Urinary bladder (tissue), 3 donors: ENCODE measurements at regions not wholly inside any gene's neighbourhood (a gene's known extent, or its start where the extent isn't known, plus 50 kb on each side); places are given as distances from the start of the nearest gene placed in this dataset.

ENCODE experiments used
- DNase-seq: peaks from one replicate; pipeline ENCODE4 v3.0.0-alpha.2; 2015; ENCODE audit errors: extremely low spot score
- H3K27ac ChIP-seq: one replicate; pipeline ENCODE4 v1.5.1; 2013; ENCODE audit warnings: low read depth, mild to moderate bottlenecking, moderate library complexity
- H3K36me3 ChIP-seq: one replicate; pipeline ENCODE4 v1.6.1; 2013; ENCODE audit warnings: mild to moderate bottlenecking, moderate library complexity; ENCODE audit not compliant: insufficient read depth
- H3K4me1 ChIP-seq: one replicate; pipeline ENCODE4 v1.6.1; 2013; ENCODE audit warnings: mild to moderate bottlenecking, moderate library complexity; ENCODE audit not compliant: insufficient read depth
- H3K4me3 ChIP-seq: one replicate; pipeline ENCODE4 v1.5.1; 2013; ENCODE audit warnings: low read depth, low read length
- WGBS: extraction: QIAGEN DNeasy Blood & Tissue Kit; methylation state at CpG from one replicate; pipeline ENCODE4 v1.1.7; 2013; 5-methylcytosine and 5-hydroxymethylcytosine counted together
- donor health status: healthy with polysubstance abuse.
- donor health status: healthy.

DNA sequence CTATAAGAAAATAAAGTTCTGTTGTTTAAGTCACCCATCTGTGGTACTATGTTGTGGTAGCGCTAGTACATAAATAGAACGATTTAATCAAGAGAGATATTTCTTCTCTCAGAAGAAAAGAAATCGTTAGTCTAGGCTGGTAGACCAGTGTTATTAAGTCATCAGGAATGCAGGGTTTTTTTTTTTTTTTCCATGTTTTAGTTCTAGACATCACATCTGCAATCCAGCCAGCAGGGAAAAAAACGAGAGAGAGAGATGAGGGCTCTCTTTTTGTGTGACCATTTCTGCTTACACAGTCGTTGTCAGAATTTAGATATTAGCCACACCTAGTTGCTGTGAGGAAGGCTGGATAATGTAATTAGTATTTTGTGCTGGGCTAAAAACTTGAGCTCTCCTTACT, 417.4 kb downstream of the TMA16 start:
- Histone ChIP-seq H3K4me3 (no peak overlapping the region), H3K36me3 (no peaks in the 10 kb centered on the region), H3K27ac (no peak overlapping the region), H3K4me1 (no peaks in the 10 kb centered on the region)
- DNase-seq, result no peak
- 66% methylated on average over 5 of the region's 5 CpGs for WGBS

- 72% methylated on average over 4 of the region's 4 CpGs for WGBS
- no peak for DNase-seq
Measured at GRCh38 chr4:163913571-163913970, 419.1 kb downstream of the TMA16 start.

DNA sequence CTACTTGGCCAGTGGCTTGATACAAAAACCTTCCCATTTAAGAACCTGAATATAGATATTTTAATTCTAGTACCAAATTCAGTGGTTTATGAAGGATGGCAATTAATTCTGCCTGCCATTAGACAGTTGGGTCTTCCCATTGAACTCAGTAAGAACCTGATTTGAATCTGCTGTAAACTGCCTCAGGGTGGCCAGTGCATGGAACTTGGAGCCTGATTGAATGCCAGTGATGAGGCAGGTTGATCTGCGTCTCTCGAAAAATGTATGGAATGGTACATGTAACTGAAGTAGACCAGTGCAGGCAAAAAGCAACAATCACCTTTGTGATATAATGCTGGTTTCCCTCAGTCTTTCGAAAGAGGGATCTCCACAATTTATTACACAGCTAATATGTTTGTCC, 421.4 kb downstream of the TMA16 start:
- H3K36me3 ChIP-seq, result no peaks in the 10 kb centered on the region
- 89% methylated on average over 3 of the region's 3 CpGs for WGBS
- DNase-seq, result no peak
- no peak overlapping the region for H3K4me3 ChIP-seq
- H3K27ac ChIP-seq, result no peak overlapping the region
- no peaks in the 10 kb centered on the region for H3K4me1 ChIP-seq

More at GRCh38 chr4:163913571-163913970, 419.1 kb downstream of the TMA16 start:
- H3K27ac ChIP-seq, result no peak overlapping the region
- no peak overlapping the region for H3K4me3 ChIP-seq
- H3K36me3 ChIP-seq, result no peaks in the 10 kb centered on the region
- H3K4me1 ChIP-seq, result no peaks in the 10 kb centered on the region

GRCh38 chr4:163920426-163920825, 425.9 kb downstream of the TMA16 start:
- no peak for DNase-seq
- H3K4me3 ChIP-seq, result no peak overlapping the region
- no peaks in the 10 kb centered on the region for H3K36me3 ChIP-seq
- no peaks in the 10 kb centered on the region for H3K4me1 ChIP-seq
- no peak overlapping the region for H3K27ac ChIP-seq
- WGBS, result 72% methylated on average over 2 of the region's 2 CpGs

DNA sequence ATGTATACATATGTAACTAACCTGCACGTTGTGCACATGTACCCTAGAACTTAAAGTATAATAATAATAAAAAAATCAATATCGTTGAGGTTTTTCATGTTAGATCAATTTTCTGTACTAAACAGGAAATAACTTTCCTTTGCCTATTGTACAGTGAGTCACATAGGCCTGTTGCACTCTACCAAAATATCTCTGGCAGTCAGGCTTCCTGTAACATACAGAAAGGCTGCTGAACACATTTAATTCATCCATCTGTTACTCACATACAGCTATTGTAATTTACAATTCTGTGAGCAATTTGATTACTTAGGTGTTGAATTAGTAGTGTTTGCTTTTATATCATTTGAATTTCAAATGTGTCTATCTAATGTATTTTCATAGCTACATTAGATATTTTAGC, 427.8 kb downstream of the TMA16 start:
- Histone ChIP-seq H3K4me3 (no peak overlapping the region), H3K4me1 (no peaks in the 10 kb centered on the region), H3K27ac (no peak overlapping the region), H3K36me3 (no peaks in the 10 kb centered on the region)
- WGBS, result 71% methylated on average over 2 of the region's 2 CpGs
- no peak for DNase-seq

DNA sequence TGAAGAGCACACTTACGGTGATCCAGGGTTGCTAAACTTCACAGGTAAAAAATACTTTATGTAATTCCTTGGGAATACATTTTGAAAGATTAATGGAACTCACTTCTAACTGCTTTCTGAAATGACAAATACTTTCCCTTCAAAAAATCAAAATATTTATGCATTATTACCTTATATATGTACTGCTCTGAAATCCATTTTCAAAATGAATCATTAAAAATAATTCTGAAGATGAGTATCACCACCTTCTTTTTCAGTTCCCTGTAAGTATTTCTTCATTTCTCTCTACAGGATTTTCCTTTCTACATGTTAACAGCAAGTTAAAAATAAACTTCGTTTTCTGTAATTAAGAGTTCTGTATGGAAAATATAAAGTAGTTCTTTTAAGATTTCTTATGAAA, 428.6 kb downstream of the TMA16 start:
- Histone ChIP-seq H3K36me3 (no peaks in the 10 kb centered on the region), H3K4me1 (no peaks in the 10 kb centered on the region), H3K27ac (no peak overlapping the region), H3K4me3 (no peak overlapping the region)
- 78% methylated on average over 2 of the region's 2 CpGs for WGBS
- DNase-seq, result no peak

DNA sequence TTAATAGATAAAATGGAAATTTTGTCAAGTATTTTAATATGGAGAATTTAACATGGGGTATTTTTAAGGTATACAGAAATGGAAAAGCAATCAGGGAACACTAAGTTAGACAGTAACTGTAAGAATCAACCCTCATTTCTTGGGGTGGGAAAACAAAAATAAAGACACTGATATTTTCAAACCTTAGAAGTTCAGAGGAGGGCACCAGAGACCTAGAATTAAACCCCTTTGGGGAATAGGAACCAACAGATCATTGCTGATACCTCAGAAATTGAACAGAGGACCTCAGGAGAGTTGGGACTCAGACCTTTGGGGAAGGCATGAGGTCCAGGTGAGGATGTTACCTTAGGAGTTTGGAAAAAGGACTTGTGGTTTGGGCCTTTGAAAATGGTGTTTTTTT, 435.6 kb downstream of the TMA16 start:
- Histone ChIP-seq H3K4me1 (no peaks in the 10 kb centered on the region), H3K4me3 (no peak overlapping the region), H3K36me3 (no peaks in the 10 kb centered on the region), H3K27ac (no peak overlapping the region)
- DNase-seq, result no peak

DNA sequence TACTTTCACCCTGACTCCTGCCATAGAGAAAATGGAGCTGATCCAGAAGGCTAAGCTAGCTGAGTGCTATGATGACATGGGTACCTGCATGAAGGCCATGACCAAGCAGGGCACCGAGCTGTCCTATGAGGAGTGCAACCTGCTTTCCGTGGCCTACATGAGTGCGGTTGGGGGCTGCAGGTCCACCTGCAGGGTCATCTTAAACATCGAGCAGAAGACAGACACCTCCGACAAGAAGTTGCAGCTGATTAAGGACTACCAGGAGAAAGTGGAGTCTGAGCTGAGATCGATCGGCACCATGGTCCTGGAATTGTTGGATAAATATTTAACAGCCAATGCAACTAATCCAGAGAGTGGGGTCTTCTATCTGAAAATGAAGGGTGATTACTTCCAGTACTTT, 438.0 kb downstream of the TMA16 start:
- WGBS, result 93% methylated on average over 7 of the region's 7 CpGs
- Histone ChIP-seq H3K27ac (no peak overlapping the region), H3K36me3 (no peaks in the 10 kb centered on the region), H3K4me1 (no peaks in the 10 kb centered on the region), H3K4me3 (no peak overlapping the region)
- no peak for DNase-seq

GRCh38 chr4:163939597-163939996, 445.1 kb downstream of the TMA16 start:
- no peak overlapping the region for H3K27ac ChIP-seq
- no peaks in the 10 kb centered on the region for H3K36me3 ChIP-seq
- 88% methylated on average over 1 of the region's 1 CpG for WGBS
- H3K4me1 ChIP-seq, result no peaks in the 10 kb centered on the region
- DNase-seq, result no peak
- no peak overlapping the region for H3K4me3 ChIP-seq

GRCh38 chr4:163941221-163941905, 446.9 kb downstream of the TMA16 start:
- Histone ChIP-seq H3K4me1 (no peaks in the 10 kb centered on the region), H3K36me3 (no peaks in the 10 kb centered on the region), H3K27ac (no peak overlapping the region), H3K4me3 (no peak overlapping the region)
- no peak for DNase-seq
- WGBS, result 41% methylated on average over 7 of the region's 7 CpGs

GRCh38 chr4:163948920-163949455, 454.5 kb downstream of the TMA16 start:
- Histone ChIP-seq H3K4me3 (no peak overlapping the region), H3K4me1 (no peaks in the 10 kb centered on the region), H3K36me3 (no peaks in the 10 kb centered on the region), H3K27ac (no peak overlapping the region)
- DNase-seq, result no peak
- WGBS, result 88% methylated on average over 9 of the region's 9 CpGs

- no peak overlapping the region for H3K27ac ChIP-seq
- H3K4me1 ChIP-seq, result no peaks in the 10 kb centered on the region
- WGBS, result 88% methylated on average over 11 of the region's 11 CpGs
- H3K36me3 ChIP-seq, result no peaks in the 10 kb centered on the region
- DNase-seq, result no peak
- H3K4me3 ChIP-seq, result no peak overlapping the region
Measured at GRCh38 chr4:163949976-163950601, 455.6 kb downstream of the TMA16 start.

- Histone ChIP-seq H3K27ac (no peak overlapping the region), H3K4me3 (no peak overlapping the region), H3K4me1 (no peaks in the 10 kb centered on the region), H3K36me3 (no peaks in the 10 kb centered on the region)
- DNase-seq, result no peak
- WGBS, result 69% methylated on average over 4 of the region's 4 CpGs
Measured at GRCh38 chr4:163955288-163955687, 460.8 kb downstream of the TMA16 start.

DNA sequence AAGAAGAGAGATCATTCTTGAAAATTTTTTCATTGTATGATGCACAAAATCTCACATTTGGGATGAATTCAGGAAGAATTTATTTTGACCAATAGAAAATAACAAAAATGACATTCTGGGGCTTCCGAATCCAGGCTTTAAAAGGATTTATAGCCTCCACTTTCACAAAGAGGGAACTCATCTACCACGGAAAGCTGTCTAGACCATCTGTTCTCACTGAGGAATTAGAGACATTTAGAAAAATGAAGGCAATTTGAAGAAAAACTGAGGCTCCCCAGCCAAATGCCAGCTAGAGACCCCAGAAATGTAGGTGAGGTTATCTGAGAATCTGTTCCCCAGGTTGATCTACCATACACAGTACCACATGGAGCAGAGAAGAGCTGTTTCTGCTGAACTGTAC, 464.3 kb downstream of the TMA16 start:
- DNase-seq, result no peak
- Histone ChIP-seq H3K4me1 (no peaks in the 10 kb centered on the region), H3K36me3 (no peaks in the 10 kb centered on the region), H3K4me3 (no peak overlapping the region), H3K27ac (no peak overlapping the region)
- 64% methylated on average over 2 of the region's 2 CpGs for WGBS
